ENCODE measurements at regions not wholly inside any gene's neighbourhood (a gene's known extent, or its start where the extent isn't known, plus 50 kb on each side); places are given as distances from the start of the nearest gene placed in this dataset.

DNA sequence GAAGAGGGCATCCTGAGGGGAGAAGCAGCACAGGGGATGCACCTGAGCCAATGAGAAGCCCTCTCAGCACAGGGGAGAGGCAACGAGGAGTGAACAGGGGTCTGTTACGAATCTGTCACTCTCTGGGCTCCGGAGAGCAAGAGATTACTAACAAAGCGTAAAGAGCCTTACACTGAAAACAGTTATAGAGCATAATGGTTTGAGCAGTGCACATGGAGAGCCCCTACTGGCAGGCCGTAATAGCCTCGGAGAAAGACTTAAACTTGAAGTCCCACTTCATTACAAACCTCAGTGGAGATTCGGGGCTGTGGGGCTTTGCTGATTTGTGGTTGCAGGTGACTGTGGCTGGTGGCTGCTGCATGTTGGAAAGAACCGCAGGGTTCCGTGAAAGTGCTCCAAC lies 271.5 kb upstream of the TMC3 start:
- Mint-ChIP-seq H3K36me3 (no peaks in the 10 kb centered on the region), H3K4me1 (peaks cover 32% of the 10 kb centered on the region), H3K4me3 (no peak overlapping the region), H3K9me3 (peaks cover 13% of the 10 kb centered on the region), H3K27ac (0 out of 2 replicates have a peak overlapping the region, but pooled peaks have one; percentile 44), H3K27me3 (ENCODE audit: low read depth) (no peaks in the 10 kb centered on the region)
- ATAC-seq (peak; percentile 69), DNase-seq (ENCODE audit: low spot score) (no peak)
- CTCF ChIA-PET, result no interaction called here
- POLR2A ChIA-PET, result no interaction called here
- TF ChIP-seq MXD4 (CRISPR knock-in tag; IDR thresholded peaks at IDR 0.05; ENCODE audit: borderline replicate concordance) (no peak), JAZF1 (CRISPR knock-in tag; IDR thresholded peaks at IDR 0.05) (no peak), TEAD4 (CRISPR knock-in tag; IDR thresholded peaks at IDR 0.05) (no peak), SMAD4 (CRISPR knock-in tag; IDR thresholded peaks at IDR 0.05) (no peak), CBFB (CRISPR knock-in tag; IDR thresholded peaks at IDR 0.05; ENCODE audit: low read depth) (no peak), NR1H2 (CRISPR knock-in tag; IDR thresholded peaks at IDR 0.05) (no peak), ZBTB21 (CRISPR knock-in tag; IDR thresholded peaks at IDR 0.05; ENCODE audit: borderline replicate concordance) (no peak), MYBL2 (CRISPR knock-in tag; IDR thresholded peaks at IDR 0.05) (no peak), SMAD3 (CRISPR knock-in tag; IDR thresholded peaks at IDR 0.05; ENCODE audit: borderline replicate concordance) (no peak), ZNF263 (CRISPR knock-in tag; IDR thresholded peaks at IDR 0.05; ENCODE audit: low read depth) (no peak), ATF1 (CRISPR knock-in tag; IDR thresholded peaks at IDR 0.05) (no peak)
- TF ChIP-seq, protein P1, sequence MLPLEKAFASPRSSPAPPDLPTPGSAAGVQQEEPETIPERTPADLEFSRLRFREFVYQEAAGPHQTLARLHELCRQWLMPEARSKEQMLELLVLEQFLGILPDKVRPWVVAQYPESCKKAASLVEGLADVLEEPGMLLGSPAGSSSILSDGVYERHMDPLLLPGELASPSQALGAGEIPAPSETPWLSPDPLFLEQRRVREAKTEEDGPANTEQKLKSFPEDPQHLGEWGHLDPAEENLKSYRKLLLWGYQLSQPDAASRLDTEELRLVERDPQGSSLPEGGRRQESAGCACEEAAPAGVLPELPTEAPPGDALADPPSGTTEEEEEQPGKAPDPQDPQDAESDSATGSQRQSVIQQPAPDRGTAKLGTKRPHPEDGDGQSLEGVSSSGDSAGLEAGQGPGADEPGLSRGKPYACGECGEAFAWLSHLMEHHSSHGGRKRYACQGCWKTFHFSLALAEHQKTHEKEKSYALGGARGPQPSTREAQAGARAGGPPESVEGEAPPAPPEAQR (CRISPR knock-in tag; IDR thresholded peaks at IDR 0.05), result no peak
- TF ChIP-seq, protein P2, sequence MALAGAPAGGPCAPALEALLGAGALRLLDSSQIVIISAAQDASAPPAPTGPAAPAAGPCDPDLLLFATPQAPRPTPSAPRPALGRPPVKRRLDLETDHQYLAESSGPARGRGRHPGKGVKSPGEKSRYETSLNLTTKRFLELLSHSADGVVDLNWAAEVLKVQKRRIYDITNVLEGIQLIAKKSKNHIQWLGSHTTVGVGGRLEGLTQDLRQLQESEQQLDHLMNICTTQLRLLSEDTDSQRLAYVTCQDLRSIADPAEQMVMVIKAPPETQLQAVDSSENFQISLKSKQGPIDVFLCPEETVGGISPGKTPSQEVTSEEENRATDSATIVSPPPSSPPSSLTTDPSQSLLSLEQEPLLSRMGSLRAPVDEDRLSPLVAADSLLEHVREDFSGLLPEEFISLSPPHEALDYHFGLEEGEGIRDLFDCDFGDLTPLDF (CRISPR knock-in tag; IDR thresholded peaks at IDR 0.05), result no peak
- TF ChIP-seq, protein P3, sequence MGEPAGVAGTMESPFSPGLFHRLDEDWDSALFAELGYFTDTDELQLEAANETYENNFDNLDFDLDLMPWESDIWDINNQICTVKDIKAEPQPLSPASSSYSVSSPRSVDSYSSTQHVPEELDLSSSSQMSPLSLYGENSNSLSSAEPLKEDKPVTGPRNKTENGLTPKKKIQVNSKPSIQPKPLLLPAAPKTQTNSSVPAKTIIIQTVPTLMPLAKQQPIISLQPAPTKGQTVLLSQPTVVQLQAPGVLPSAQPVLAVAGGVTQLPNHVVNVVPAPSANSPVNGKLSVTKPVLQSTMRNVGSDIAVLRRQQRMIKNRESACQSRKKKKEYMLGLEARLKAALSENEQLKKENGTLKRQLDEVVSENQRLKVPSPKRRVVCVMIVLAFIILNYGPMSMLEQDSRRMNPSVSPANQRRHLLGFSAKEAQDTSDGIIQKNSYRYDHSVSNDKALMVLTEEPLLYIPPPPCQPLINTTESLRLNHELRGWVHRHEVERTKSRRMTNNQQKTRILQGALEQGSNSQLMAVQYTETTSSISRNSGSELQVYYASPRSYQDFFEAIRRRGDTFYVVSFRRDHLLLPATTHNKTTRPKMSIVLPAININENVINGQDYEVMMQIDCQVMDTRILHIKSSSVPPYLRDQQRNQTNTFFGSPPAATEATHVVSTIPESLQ (CRISPR knock-in tag; IDR thresholded peaks at IDR 0.05), result no peak
- TF ChIP-seq, protein P4, sequence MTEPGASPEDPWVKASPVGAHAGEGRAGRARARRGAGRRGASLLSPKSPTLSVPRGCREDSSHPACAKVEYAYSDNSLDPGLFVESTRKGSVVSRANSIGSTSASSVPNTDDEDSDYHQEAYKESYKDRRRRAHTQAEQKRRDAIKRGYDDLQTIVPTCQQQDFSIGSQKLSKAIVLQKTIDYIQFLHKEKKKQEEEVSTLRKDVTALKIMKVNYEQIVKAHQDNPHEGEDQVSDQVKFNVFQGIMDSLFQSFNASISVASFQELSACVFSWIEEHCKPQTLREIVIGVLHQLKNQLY (CRISPR knock-in tag; IDR thresholded peaks at IDR 0.05), result no peak
- TF ChIP-seq, protein P5, sequence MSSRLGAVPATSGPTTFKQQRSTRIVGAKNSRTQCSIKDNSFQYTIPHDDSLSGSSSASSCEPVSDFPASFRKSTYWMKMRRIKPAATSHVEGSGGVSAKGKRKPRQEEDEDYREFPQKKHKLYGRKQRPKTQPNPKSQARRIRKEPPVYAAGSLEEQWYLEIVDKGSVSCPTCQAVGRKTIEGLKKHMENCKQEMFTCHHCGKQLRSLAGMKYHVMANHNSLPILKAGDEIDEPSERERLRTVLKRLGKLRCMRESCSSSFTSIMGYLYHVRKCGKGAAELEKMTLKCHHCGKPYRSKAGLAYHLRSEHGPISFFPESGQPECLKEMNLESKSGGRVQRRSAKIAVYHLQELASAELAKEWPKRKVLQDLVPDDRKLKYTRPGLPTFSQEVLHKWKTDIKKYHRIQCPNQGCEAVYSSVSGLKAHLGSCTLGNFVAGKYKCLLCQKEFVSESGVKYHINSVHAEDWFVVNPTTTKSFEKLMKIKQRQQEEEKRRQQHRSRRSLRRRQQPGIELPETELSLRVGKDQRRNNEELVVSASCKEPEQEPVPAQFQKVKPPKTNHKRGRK (CRISPR knock-in tag; IDR thresholded peaks at IDR 0.05; ENCODE audit: borderline replicate concordance), result no peak
- TF ChIP-seq, protein P6, sequence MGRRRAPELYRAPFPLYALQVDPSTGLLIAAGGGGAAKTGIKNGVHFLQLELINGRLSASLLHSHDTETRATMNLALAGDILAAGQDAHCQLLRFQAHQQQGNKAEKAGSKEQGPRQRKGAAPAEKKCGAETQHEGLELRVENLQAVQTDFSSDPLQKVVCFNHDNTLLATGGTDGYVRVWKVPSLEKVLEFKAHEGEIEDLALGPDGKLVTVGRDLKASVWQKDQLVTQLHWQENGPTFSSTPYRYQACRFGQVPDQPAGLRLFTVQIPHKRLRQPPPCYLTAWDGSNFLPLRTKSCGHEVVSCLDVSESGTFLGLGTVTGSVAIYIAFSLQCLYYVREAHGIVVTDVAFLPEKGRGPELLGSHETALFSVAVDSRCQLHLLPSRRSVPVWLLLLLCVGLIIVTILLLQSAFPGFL (CRISPR knock-in tag; IDR thresholded peaks at IDR 0.05; ENCODE audit: borderline replicate concordance), result no peak
- TF ChIP-seq, protein P7, sequence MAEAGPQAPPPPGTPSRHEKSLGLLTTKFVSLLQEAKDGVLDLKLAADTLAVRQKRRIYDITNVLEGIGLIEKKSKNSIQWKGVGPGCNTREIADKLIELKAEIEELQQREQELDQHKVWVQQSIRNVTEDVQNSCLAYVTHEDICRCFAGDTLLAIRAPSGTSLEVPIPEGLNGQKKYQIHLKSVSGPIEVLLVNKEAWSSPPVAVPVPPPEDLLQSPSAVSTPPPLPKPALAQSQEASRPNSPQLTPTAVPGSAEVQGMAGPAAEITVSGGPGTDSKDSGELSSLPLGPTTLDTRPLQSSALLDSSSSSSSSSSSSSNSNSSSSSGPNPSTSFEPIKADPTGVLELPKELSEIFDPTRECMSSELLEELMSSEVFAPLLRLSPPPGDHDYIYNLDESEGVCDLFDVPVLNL (CRISPR knock-in tag; IDR thresholded peaks at IDR 0.05; ENCODE audit: borderline replicate concordance, low read depth), result no peak
- TF ChIP-seq, protein P8, sequence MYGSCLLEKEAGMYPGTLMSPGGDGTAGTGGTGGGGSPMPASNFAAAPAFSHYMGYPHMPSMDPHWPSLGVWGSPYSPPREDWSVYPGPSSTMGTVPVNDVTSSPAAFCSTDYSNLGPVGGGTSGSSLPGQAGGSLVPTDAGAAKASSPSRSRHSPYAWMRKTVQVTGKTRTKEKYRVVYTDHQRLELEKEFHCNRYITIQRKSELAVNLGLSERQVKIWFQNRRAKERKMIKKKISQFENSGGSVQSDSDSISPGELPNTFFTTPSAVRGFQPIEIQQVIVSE (CRISPR knock-in tag; IDR thresholded peaks at IDR 0.05; ENCODE audit: borderline replicate concordance), result no peak
- TF ChIP-seq, protein P9, sequence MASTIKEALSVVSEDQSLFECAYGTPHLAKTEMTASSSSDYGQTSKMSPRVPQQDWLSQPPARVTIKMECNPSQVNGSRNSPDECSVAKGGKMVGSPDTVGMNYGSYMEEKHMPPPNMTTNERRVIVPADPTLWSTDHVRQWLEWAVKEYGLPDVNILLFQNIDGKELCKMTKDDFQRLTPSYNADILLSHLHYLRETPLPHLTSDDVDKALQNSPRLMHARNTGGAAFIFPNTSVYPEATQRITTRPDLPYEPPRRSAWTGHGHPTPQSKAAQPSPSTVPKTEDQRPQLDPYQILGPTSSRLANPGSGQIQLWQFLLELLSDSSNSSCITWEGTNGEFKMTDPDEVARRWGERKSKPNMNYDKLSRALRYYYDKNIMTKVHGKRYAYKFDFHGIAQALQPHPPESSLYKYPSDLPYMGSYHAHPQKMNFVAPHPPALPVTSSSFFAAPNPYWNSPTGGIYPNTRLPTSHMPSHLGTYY (CRISPR knock-in tag; IDR thresholded peaks at IDR 0.05), result no peak
